ENCODE measurements at regions not wholly inside any gene's neighbourhood (a gene's known extent, or its start where the extent isn't known, plus 50 kb on each side); places are given as distances from the start of the nearest gene placed in this dataset.

DNA sequence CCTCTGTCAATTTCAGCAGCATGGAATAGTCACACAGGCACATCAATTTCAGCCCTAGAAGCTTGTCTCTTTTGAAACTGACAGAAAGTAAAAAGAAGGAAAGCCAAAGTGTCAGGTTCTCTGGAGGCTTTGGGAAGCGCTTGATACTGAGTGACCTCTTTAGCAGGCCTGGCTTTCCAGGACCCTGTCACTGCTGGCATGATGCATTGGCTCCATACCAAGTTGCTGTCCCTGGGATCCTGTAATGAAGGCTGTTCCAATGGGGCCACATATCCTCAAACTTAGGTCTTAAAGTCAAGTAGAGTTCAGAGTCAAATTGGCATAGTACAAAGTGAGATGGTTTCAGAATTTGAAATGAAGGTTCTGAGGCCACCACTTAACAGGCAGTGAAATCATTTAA lies 640.9 kb downstream of the SQOR start:
- ATAC-seq (ENCODE audit: poor library complexity) (no peak), DNase-seq (no peak)
- no peaks in the 10 kb centered on the region for H3K4me1 ChIP-seq (ENCODE audit: insufficient read depth, low read length)
- TF ChIP-seq, protein P1, sequence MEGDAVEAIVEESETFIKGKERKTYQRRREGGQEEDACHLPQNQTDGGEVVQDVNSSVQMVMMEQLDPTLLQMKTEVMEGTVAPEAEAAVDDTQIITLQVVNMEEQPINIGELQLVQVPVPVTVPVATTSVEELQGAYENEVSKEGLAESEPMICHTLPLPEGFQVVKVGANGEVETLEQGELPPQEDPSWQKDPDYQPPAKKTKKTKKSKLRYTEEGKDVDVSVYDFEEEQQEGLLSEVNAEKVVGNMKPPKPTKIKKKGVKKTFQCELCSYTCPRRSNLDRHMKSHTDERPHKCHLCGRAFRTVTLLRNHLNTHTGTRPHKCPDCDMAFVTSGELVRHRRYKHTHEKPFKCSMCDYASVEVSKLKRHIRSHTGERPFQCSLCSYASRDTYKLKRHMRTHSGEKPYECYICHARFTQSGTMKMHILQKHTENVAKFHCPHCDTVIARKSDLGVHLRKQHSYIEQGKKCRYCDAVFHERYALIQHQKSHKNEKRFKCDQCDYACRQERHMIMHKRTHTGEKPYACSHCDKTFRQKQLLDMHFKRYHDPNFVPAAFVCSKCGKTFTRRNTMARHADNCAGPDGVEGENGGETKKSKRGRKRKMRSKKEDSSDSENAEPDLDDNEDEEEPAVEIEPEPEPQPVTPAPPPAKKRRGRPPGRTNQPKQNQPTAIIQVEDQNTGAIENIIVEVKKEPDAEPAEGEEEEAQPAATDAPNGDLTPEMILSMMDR (IDR thresholded peaks at IDR 0.05): no peak
- H3K27me3 ChIP-seq (ENCODE audit: control insufficient read depth in 1 of 2, insufficient read depth in 2 of 2, low read length in 2 of 2): no peaks in the 10 kb centered on the region
- Mint-ChIP-seq H3K9me3 (peaks cover 3% of the 10 kb centered on the region), H3K4me3 (no peak overlapping the region), H3K36me3 (ENCODE audit: low read depth) (no peaks in the 10 kb centered on the region), H3K4me1 (ENCODE audit: low read depth) (no peaks in the 10 kb centered on the region), H3K27ac (no peak overlapping the region), H3K27me3 (no peaks in the 10 kb centered on the region)
- ChIA-PET POLR2A (no interaction called here), CTCF (no interaction called here)
- no peaks in the 10 kb centered on the region for H3K36me3 ChIP-seq (ENCODE audit: insufficient read depth, low read length)
- no peak overlapping the region for H3K27ac ChIP-seq (ENCODE audit: low read depth in 1 of 2, low read length in 2 of 2)
- H3K9me3 ChIP-seq (ENCODE audit: control insufficient read depth in 1 of 2, insufficient read depth in 1 of 2, low read length in 2 of 2): no peaks in the 10 kb centered on the region
- no peak overlapping the region for H3K4me3 ChIP-seq (ENCODE audit: low read length)
- intact Hi-C loops (cut with DNase I, micrococcal nuclease): no loop called here

DNA sequence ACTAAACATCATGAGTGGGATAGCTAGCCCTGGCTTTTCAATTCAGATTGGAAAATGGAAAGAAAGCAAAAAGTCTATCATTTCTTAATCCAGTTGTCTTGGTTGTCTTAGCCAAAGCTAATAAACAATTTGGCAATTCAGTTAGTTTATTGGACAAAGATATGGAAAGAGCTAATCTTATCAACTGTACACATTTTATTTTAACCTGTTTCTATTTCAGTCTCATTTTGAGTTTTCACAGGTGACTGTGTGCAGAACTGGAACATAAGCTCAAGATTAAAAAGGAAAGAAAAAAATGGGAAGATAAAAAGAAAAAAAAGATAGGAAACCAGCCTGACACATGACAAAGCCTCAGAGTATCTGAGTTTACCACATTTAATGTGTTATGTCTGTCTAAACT lies 642.6 kb downstream of the SQOR start:
- ATAC-seq (ENCODE audit: poor library complexity) (no peak), DNase-seq (no peak)
- Mint-ChIP-seq H3K36me3 (ENCODE audit: low read depth) (no peaks in the 10 kb centered on the region), H3K4me1 (ENCODE audit: low read depth) (no peaks in the 10 kb centered on the region), H3K27me3 (no peaks in the 10 kb centered on the region), H3K4me3 (no peak overlapping the region), H3K27ac (no peak overlapping the region), H3K9me3 (peaks cover 3% of the 10 kb centered on the region)
- intact Hi-C loops (cut with DNase I, micrococcal nuclease): no loop called here
- no peak overlapping the region for H3K27ac ChIP-seq (ENCODE audit: low read depth in 1 of 2, low read length in 2 of 2)
- H3K9me3 ChIP-seq (ENCODE audit: control insufficient read depth in 1 of 2, insufficient read depth in 1 of 2, low read length in 2 of 2): no peaks in the 10 kb centered on the region
- no peaks in the 10 kb centered on the region for H3K4me1 ChIP-seq (ENCODE audit: insufficient read depth, low read length)
- no peak overlapping the region for H3K4me3 ChIP-seq (ENCODE audit: low read length)
- TF ChIP-seq, protein P1 (IDR thresholded peaks at IDR 0.05): no peak
- CTCF ChIA-PET: interaction anchor here (0.9 kb wide), 1 partner anchor 11 kb away, joined by 3 read pairs; no protein-coding TSS in a partner anchor
- POLR2A ChIA-PET: no interaction called here
- no peaks in the 10 kb centered on the region for H3K36me3 ChIP-seq (ENCODE audit: insufficient read depth, low read length)
- H3K27me3 ChIP-seq (ENCODE audit: control insufficient read depth in 1 of 2, insufficient read depth in 2 of 2, low read length in 2 of 2): no peaks in the 10 kb centered on the region

DNA sequence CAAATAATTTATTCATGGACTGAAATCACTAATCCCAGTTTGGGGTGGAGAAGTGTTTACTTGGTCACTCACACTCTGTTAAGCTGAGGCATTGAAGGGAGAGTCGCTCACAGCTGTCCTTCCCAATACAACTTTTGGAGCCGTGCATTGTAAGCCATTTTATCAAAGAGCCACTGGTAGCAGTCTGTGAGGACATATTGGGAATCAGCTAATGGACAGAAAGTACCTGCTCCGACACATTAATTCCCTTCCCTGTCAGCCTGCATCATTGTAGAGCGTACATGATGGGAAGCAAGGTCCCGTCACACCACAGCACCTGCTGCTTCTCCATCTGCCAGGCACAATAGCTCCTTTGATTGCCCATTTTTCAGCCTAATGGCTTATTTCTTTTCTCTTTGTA lies 643.2 kb downstream of the SQOR start:
- H3K27ac ChIP-seq (ENCODE audit: low read depth in 1 of 2, low read length in 2 of 2): no peak overlapping the region
- ChIA-PET POLR2A (no interaction called here), CTCF (interaction anchor here (0.9 kb wide), 1 partner anchor 11 kb away, joined by 3 read pairs; no protein-coding TSS in a partner anchor)
- no peaks in the 10 kb centered on the region for H3K27me3 Mint-ChIP-seq
- H3K4me3 ChIP-seq (ENCODE audit: low read length): no peak overlapping the region
- no peak overlapping the region for H3K27ac Mint-ChIP-seq
- TF ChIP-seq, protein P1 (IDR thresholded peaks at IDR 0.05): no peak
- no peaks in the 10 kb centered on the region for H3K36me3 Mint-ChIP-seq (ENCODE audit: low read depth)
- no peaks in the 10 kb centered on the region for H3K4me1 ChIP-seq (ENCODE audit: insufficient read depth, low read length)
- no peaks in the 10 kb centered on the region for H3K4me1 Mint-ChIP-seq (ENCODE audit: low read depth)
- intact Hi-C loops (cut with DNase I, micrococcal nuclease): no loop called here
- H3K9me3 Mint-ChIP-seq: no peaks in the 10 kb centered on the region
- H3K4me3 Mint-ChIP-seq: no peak overlapping the region
- no peaks in the 10 kb centered on the region for H3K9me3 ChIP-seq (ENCODE audit: control insufficient read depth in 1 of 2, insufficient read depth in 1 of 2, low read length in 2 of 2)
- DNase-seq: no peak
- no peaks in the 10 kb centered on the region for H3K36me3 ChIP-seq (ENCODE audit: insufficient read depth, low read length)
- no peak for ATAC-seq (ENCODE audit: poor library complexity)
- H3K27me3 ChIP-seq (ENCODE audit: control insufficient read depth in 1 of 2, insufficient read depth in 2 of 2, low read length in 2 of 2): no peaks in the 10 kb centered on the region

Data from CD4-positive, alpha-beta T cell (primary cell).